Nephron progenitor cell (in vitro differentiated cells): ENCODE measurements at regions not wholly inside any gene's neighbourhood (a gene's known extent, or its start where the extent isn't known, plus 50 kb on each side); places are given as distances from the start of the nearest gene placed in this dataset.
A peak's percentile ranks its signal among the peaks of the same experiment; 100 is the strongest.

Source experiments
- DNase-seq: peaks from one replicate; pipeline ENCODE4 v3.0.0; 2021
- H3K27ac Mint-ChIP-seq: 2 replicates; pipeline ENCODE4 v1.8.0; 2021; ENCODE audit warnings: mild to moderate bottlenecking, moderate library complexity, mixed read lengths
- H3K27me3 Mint-ChIP-seq: 2 replicates; pipeline ENCODE4 v1.8.0; 2021; ENCODE audit warnings: mild to moderate bottlenecking, low read depth, mixed read lengths; ENCODE audit not compliant: poor library complexity
- H3K36me3 Mint-ChIP-seq: 2 replicates; pipeline ENCODE4 v1.8.0; 2021; ENCODE audit warnings: low read depth, mixed read lengths
- H3K4me1 Mint-ChIP-seq: 2 replicates; pipeline ENCODE4 v1.8.0; 2021; ENCODE audit warnings: mixed read lengths
- H3K4me3 Mint-ChIP-seq: 2 replicates; pipeline ENCODE4 v1.8.0; 2021; ENCODE audit warnings: mild to moderate bottlenecking, moderate library complexity, mixed read lengths
- H3K9me3 Mint-ChIP-seq: 2 replicates; pipeline ENCODE4 v1.8.0; 2021; ENCODE audit warnings: mild to moderate bottlenecking, moderate library complexity, mixed read lengths
- CTCF ChIP-seq: fragments of 200-600 bp; sonication (generic); IDR thresholded peaks from 2 replicates; pipeline ENCODE4 v1.5.0; 2021; ENCODE audit warnings: antibody characterized with exemption

GRCh38 chr13:36763126-36763722 lies 55.8 kb upstream of the RFXAP start:
- peaks cover 3% of the 10 kb centered on the region for H3K27me3 Mint-ChIP-seq
- DNase-seq = no peak
- H3K27ac Mint-ChIP-seq = no peak overlapping the region
- no peaks in the 10 kb centered on the region for H3K4me1 Mint-ChIP-seq
- no peak for TF ChIP-seq CTCF
- H3K4me3 Mint-ChIP-seq = no peak overlapping the region
- no peaks in the 10 kb centered on the region for H3K36me3 Mint-ChIP-seq
- H3K9me3 Mint-ChIP-seq = peaks cover 19% of the 10 kb centered on the region

GRCh38 chr13:36764536-36764935 lies 54.5 kb upstream of the RFXAP start:
- no peaks in the 10 kb centered on the region for H3K36me3 Mint-ChIP-seq
- H3K9me3 Mint-ChIP-seq = peaks cover 19% of the 10 kb centered on the region
- no peak overlapping the region for H3K27ac Mint-ChIP-seq
- DNase-seq = no peak
- no peak for TF ChIP-seq CTCF
- H3K4me3 Mint-ChIP-seq = no peak overlapping the region
- H3K4me1 Mint-ChIP-seq = no peaks in the 10 kb centered on the region
- peaks cover 4% of the 10 kb centered on the region for H3K27me3 Mint-ChIP-seq

- Mint-ChIP-seq H3K36me3 (no peaks in the 10 kb centered on the region), H3K4me3 (no peak overlapping the region), H3K27me3 (peaks cover 6% of the 10 kb centered on the region), H3K27ac (no peak overlapping the region), H3K9me3 (peaks cover 19% of the 10 kb centered on the region), H3K4me1 (no peaks in the 10 kb centered on the region)
- DNase-seq = no peak
- TF ChIP-seq CTCF = no peak
These were observed 54.1 kb upstream of the RFXAP start for GRCh38 chr13:36764957-36765356.

GRCh38 chr13:36766295-36766694 lies 52.7 kb upstream of the RFXAP start:
- no peak overlapping the region for H3K4me3 Mint-ChIP-seq
- peaks cover 6% of the 10 kb centered on the region for H3K27me3 Mint-ChIP-seq
- H3K4me1 Mint-ChIP-seq = no peaks in the 10 kb centered on the region
- H3K27ac Mint-ChIP-seq = peak overlapping the region; percentile 54
- no peak for TF ChIP-seq CTCF
- no peak for DNase-seq
- peaks cover 19% of the 10 kb centered on the region for H3K9me3 Mint-ChIP-seq
- no peaks in the 10 kb centered on the region for H3K36me3 Mint-ChIP-seq

GRCh38 chr13:36767276-36767675 lies 51.7 kb upstream of the RFXAP start:
- Mint-ChIP-seq H3K4me3 (no peak overlapping the region), H3K27me3 (peaks cover 6% of the 10 kb centered on the region), H3K9me3 (peaks cover 19% of the 10 kb centered on the region), H3K4me1 (no peaks in the 10 kb centered on the region), H3K27ac (no peak overlapping the region), H3K36me3 (no peaks in the 10 kb centered on the region)
- DNase-seq = no peak
- TF ChIP-seq CTCF = no peak

GRCh38 chr13:36769126-36769525 lies 49.9 kb upstream of the RFXAP start:
- Mint-ChIP-seq H3K36me3 (no peaks in the 10 kb centered on the region), H3K27ac (no peak overlapping the region), H3K4me3 (no peak overlapping the region), H3K4me1 (no peaks in the 10 kb centered on the region), H3K27me3 (peaks cover 6% of the 10 kb centered on the region), H3K9me3 (peaks cover 19% of the 10 kb centered on the region)
- TF ChIP-seq CTCF = no peak
- DNase-seq = no peak
